Keratinocyte (primary cell): ENCODE measurements at regions not wholly inside any gene's neighbourhood (a gene's known extent, or its start where the extent isn't known, plus 50 kb on each side); places are given as distances from the start of the nearest gene placed in this dataset.

ENCODE experiments used
- DNase-seq: peaks from one replicate; pipeline ENCODE4 v3.0.0-alpha.2; 2011; ENCODE audit warnings: low read depth, missing footprints, low spot score
- FAIRE-seq: peaks from 2 replicates; lab custom pipeline; 2011; peaks lifted over from hg19 to GRCh38; lab: Jason Lieb, UNC
- H2AFZ ChIP-seq: 2 replicates; pipeline ENCODE4 v1.6.0; 2012; ENCODE audit warnings: low read length, control low read depth, inconsistent platforms; ENCODE audit not compliant: control insufficient read depth
- H3K27ac ChIP-seq: 2 replicates; pipeline ENCODE4 v1.5.1; 2011; ENCODE audit warnings: low read length; ENCODE audit not compliant: control insufficient read depth, insufficient read depth
- H3K27me3 ChIP-seq: 3 replicates; pipeline ENCODE4 v1.6.0; 2011; ENCODE audit warnings: low read length; ENCODE audit not compliant: control insufficient read depth, insufficient read depth; ENCODE audit errors: extremely low read depth
- H3K36me3 ChIP-seq, 2 experiments: 2 replicates in 1 of 2; 3 replicates in 1 of 2; pipeline ENCODE4 v1.5.1; 2011; ENCODE audit warnings: low read length in 2 of 2, mild to moderate bottlenecking in 1 of 2; ENCODE audit not compliant: control insufficient read depth in 2 of 2, insufficient read depth in 2 of 2; ENCODE audit errors: extremely low read depth in 1 of 2
- H3K4me1 ChIP-seq: 3 replicates; pipeline ENCODE4 v1.5.1; 2011; ENCODE audit warnings: low read length; ENCODE audit not compliant: control insufficient read depth, insufficient read depth; ENCODE audit errors: extremely low read depth
- H3K4me2 ChIP-seq: 3 replicates; pipeline ENCODE4 v1.6.0; 2011; ENCODE audit warnings: low read depth, low read length; ENCODE audit not compliant: control insufficient read depth, insufficient read depth; ENCODE audit errors: extremely low read depth
- H3K4me3 ChIP-seq, 3 experiments: fragments of 200-600 bp in 1 of 3; sonication (generic) in 1 of 3; 2 replicates in 2 of 3; 3 replicates in 1 of 3; pipeline ENCODE4 v1.5.1; 2011 to 2016; ENCODE audit warnings: low read length in 3 of 3, mild to moderate bottlenecking in 3 of 3, control low read depth in 2 of 3, inconsistent platforms in 1 of 3, low read depth in 1 of 3, mixed read lengths in 1 of 3, mixed run types in 1 of 3, moderate library complexity in 1 of 3; ENCODE audit not compliant: control insufficient read depth in 2 of 3, insufficient read depth in 2 of 3; ENCODE audit errors: extremely low read depth in 1 of 3
- H3K79me2 ChIP-seq: 2 replicates; pipeline ENCODE4 v1.6.0; 2012; ENCODE audit warnings: low read length; ENCODE audit not compliant: control insufficient read depth, insufficient read depth
- H3K9ac ChIP-seq: 3 replicates; pipeline ENCODE4 v1.6.0; 2011; ENCODE audit warnings: low read length; ENCODE audit not compliant: control insufficient read depth, insufficient read depth; ENCODE audit errors: extremely low read depth
- H3K9me1 ChIP-seq: 3 replicates; pipeline ENCODE4 v1.6.0; 2011; ENCODE audit warnings: low read length; ENCODE audit not compliant: control insufficient read depth, insufficient read depth; ENCODE audit errors: extremely low read depth
- H3K9me3 ChIP-seq: 2 replicates; pipeline ENCODE4 v1.5.1; 2012; ENCODE audit warnings: low read depth, low read length; ENCODE audit not compliant: control insufficient read depth
- H4K20me1 ChIP-seq: 3 replicates; pipeline ENCODE4 v1.6.0; 2011; ENCODE audit warnings: low read length; ENCODE audit not compliant: control insufficient read depth, insufficient read depth; ENCODE audit errors: extremely low read depth
- CTCF ChIP-seq, 3 experiments: IDR thresholded peaks in 1 of 3; conservative IDR thresholded peaks in 1 of 3; optimal IDR thresholded peaks in 1 of 3; 2 replicates in 2 of 3; 3 replicates in 1 of 3; pipeline versions ENCODE3 to v1.5.1; 2011; ENCODE audit warnings: low read length in 3 of 3, mild to moderate bottlenecking in 3 of 3, moderate library complexity in 2 of 3, control low read depth in 1 of 3, inconsistent platforms in 1 of 3; ENCODE audit not compliant: insufficient read depth in 2 of 3; ENCODE audit errors: extremely low read depth in 1 of 3
- EZH2 ChIP-seq: IDR thresholded peaks from one replicate; pipeline ENCODE4 v1.6.1; 2012; ENCODE audit warnings: inconsistent platforms, mild to moderate bottlenecking, low read length, moderate library complexity
- dilution Hi-C: fragments of 300-500 bp; cut with MboI; formaldehyde crosslinking; loops from one replicate; pipeline ENCODE4 v1.7.0; 2020; ENCODE audit warnings: low sequenced_read_pairs; ENCODE audit not compliant: extremely low pct_ligation_motif_present

- TF ChIP-seq CTCF (optimal IDR thresholded peaks at IDR 0.05 in 1 of 3, IDR thresholded peaks at IDR 0.05 in 1 of 3, conservative IDR thresholded peaks at IDR 0.05 in 1 of 3; ENCODE audit: extremely low read depth in 1 of 3, insufficient read depth in 2 of 3, low read length in 3 of 3), result no peak
- TF ChIP-seq EZH2, result no peak
- no peak overlapping the region for H3K4me3 ChIP-seq
- H3K27me3 ChIP-seq, result no peaks in the 10 kb centered on the region
- no peak for FAIRE-seq
- H3K27ac ChIP-seq, result no peak overlapping the region
- H4K20me1 ChIP-seq, result no peaks in the 10 kb centered on the region
- H3K9ac ChIP-seq, result no peak overlapping the region
- H3K9me1 ChIP-seq, result no peaks in the 10 kb centered on the region
- no peak overlapping the region for H2AFZ ChIP-seq
- no peaks in the 10 kb centered on the region for H3K9me3 ChIP-seq
- no peaks in the 10 kb centered on the region for H3K4me1 ChIP-seq
- dilution Hi-C loops, result no loop called here
- H3K79me2 ChIP-seq, result no peaks in the 10 kb centered on the region
- DNase-seq, result no peak
- H3K4me2 ChIP-seq, result no peak overlapping the region
- no peaks in the 10 kb centered on the region for H3K36me3 ChIP-seq
These were observed 306.6 kb downstream of the DTHD1 start for GRCh38 chr4:36587909-36588472.

- no peak overlapping the region for H2AFZ ChIP-seq
- H3K9ac ChIP-seq, result no peak overlapping the region
- H3K4me1 ChIP-seq, result no peaks in the 10 kb centered on the region
- no peak for TF ChIP-seq CTCF (optimal IDR thresholded peaks at IDR 0.05 in 1 of 3, IDR thresholded peaks at IDR 0.05 in 1 of 3, conservative IDR thresholded peaks at IDR 0.05 in 1 of 3; ENCODE audit: extremely low read depth in 1 of 3, insufficient read depth in 2 of 3, low read length in 3 of 3)
- no peak for TF ChIP-seq EZH2
- no peaks in the 10 kb centered on the region for H3K27me3 ChIP-seq
- dilution Hi-C loops, result no loop called here
- no peaks in the 10 kb centered on the region for H4K20me1 ChIP-seq
- no peaks in the 10 kb centered on the region for H3K9me3 ChIP-seq
- H3K79me2 ChIP-seq, result no peaks in the 10 kb centered on the region
- no peak overlapping the region for H3K27ac ChIP-seq
- no peak for FAIRE-seq
- no peak overlapping the region for H3K4me2 ChIP-seq
- no peaks in the 10 kb centered on the region for H3K9me1 ChIP-seq
- H3K36me3 ChIP-seq, result no peaks in the 10 kb centered on the region
- no peak for DNase-seq
- no peak overlapping the region for H3K4me3 ChIP-seq
These were observed 308.9 kb downstream of the DTHD1 start for GRCh38 chr4:36590343-36590742.
